K562 (cell line): ENCODE measurements at regions not wholly inside any gene's neighbourhood (a gene's known extent, or its start where the extent isn't known, plus 50 kb on each side); places are given as distances from the start of the nearest gene placed in this dataset.

Experiments used
- ATAC-seq: fragments of 200-7000 bp; cut with Tn5 transposase; 3 replicates; pipeline ENCODE4 v1.9.1; 2020; ENCODE audit warnings: moderate library complexity
- BruUV-seq: library from RNA; stranded (reverse); fragments of 400-500 nt; replicated peaks from 2 replicates; lab custom pipeline; 2021; lab: Mats Ljungman, UMichigan
- CTCF ChIA-PET: fragments of 300-600 bp; formaldehyde crosslinking; extraction: SDS; loops from one replicate; lab custom pipeline; 2021; ENCODE audit warnings: low intra/inter-chr PET ratio; lab: Yijun Ruan, JAX
- POLR2A ChIA-PET: fragments of 300-600, 350-650 bp; sonication (Branson Sonifier 250); formaldehyde crosslinking; extraction: SDS; loops from one replicate; lab custom pipeline; 2021; ENCODE audit warnings: antibody characterized with exemption, inconsistent platforms; lab: Yijun Ruan, JAX
- DNase-seq, 4 experiments: peaks; one replicate each; pipeline versions ENCODE4 v3.0.0 to v3.0.0-alpha.2; 2011 to 2018; ENCODE audit warnings: low spot score in 3 of 4, mixed read lengths in 3 of 4; ENCODE audit errors: extremely low read depth in 1 of 4
- FAIRE-seq: peaks from 2 replicates; lab custom pipeline; 2011; peaks lifted over from hg19 to GRCh38; lab: Jason Lieb, UNC
- H2AFZ ChIP-seq: 2 replicates; pipeline ENCODE4 v1.6.0; 2011; ENCODE audit warnings: low read depth, low read length, control low read depth, inconsistent platforms
- H3K27ac ChIP-seq: fragments of 200-600 bp; 3 replicates; pipeline ENCODE4 v1.8.0; 2011; ENCODE audit warnings: low read depth, mild to moderate bottlenecking, control low read depth, inconsistent platforms, low read length, moderate library complexity, mixed read lengths; ENCODE audit errors: extremely low read depth
- H3K27me3 ChIP-seq, 2 experiments: fragments of 300-600 bp in 1 of 2; 2 replicates in 1 of 2; 3 replicates in 1 of 2; pipeline versions ENCODE4 v1.6.0 to v1.8.0; 2011; ENCODE audit warnings: inconsistent platforms in 2 of 2, low read length in 2 of 2, mild to moderate bottlenecking in 1 of 2, mixed read lengths in 1 of 2, moderate library complexity in 1 of 2; ENCODE audit not compliant: control insufficient read depth in 2 of 2, insufficient read depth in 2 of 2
- H3K36me3 ChIP-seq: fragments of 300-600 bp; 3 replicates; pipeline ENCODE4 v1.8.0; 2011; ENCODE audit warnings: mild to moderate bottlenecking, low read length, inconsistent platforms; ENCODE audit not compliant: control insufficient read depth, insufficient read depth
- H3K4me1 ChIP-seq, 2 experiments: fragments of 200-600 bp in 1 of 2; replicated peaks in 1 of 2; 2 replicates in 1 of 2; 3 replicates in 1 of 2; pipeline versions ENCODE4 v1.5.1 to v1.8.0; 2011; ENCODE audit warnings: inconsistent platforms in 2 of 2, low read length in 2 of 2, mild to moderate bottlenecking in 1 of 2, mixed read lengths in 1 of 2, moderate library complexity in 1 of 2; ENCODE audit not compliant: control insufficient read depth in 2 of 2, insufficient read depth in 2 of 2
- H3K4me2 ChIP-seq: 2 replicates; pipeline ENCODE4 v1.6.1; 2011; ENCODE audit warnings: low read length, control low read depth, inconsistent platforms, mixed read lengths; ENCODE audit not compliant: insufficient read depth
- H3K4me3 ChIP-seq: fragments of 200-600 bp; sonication (generic), shearing (Covaris generic); 2 replicates; pipeline ENCODE4 v1.5.1; 2016; ENCODE audit warnings: control low read depth, inconsistent platforms
- H3K79me2 ChIP-seq: fragments of 200-600 bp; 3 replicates; pipeline ENCODE4 v1.8.0; 2011; ENCODE audit warnings: low read length, inconsistent platforms; ENCODE audit not compliant: control insufficient read depth, insufficient read depth
- H3K9ac ChIP-seq, 2 experiments: 2 replicates each; pipeline versions ENCODE4 v1.6.0 to v1.6.1; 2011; ENCODE audit warnings: low read depth in 2 of 2, low read length in 2 of 2, control low read depth in 1 of 2, inconsistent platforms in 1 of 2, mild to moderate bottlenecking in 1 of 2, mixed read lengths in 1 of 2; ENCODE audit not compliant: insufficient read depth in 1 of 2
- H3K9me1 ChIP-seq: one replicate; pipeline ENCODE4 v1.6.0; 2011; ENCODE audit warnings: inconsistent platforms, mild to moderate bottlenecking, low read length, moderate library complexity; ENCODE audit not compliant: control insufficient read depth, insufficient read depth
- H3K9me3 ChIP-seq: replicated peaks from 2 replicates; pipeline ENCODE4 v1.5.1; 2011; ENCODE audit warnings: low read depth, low read length, inconsistent platforms; ENCODE audit not compliant: control insufficient read depth, insufficient read depth
- H4K20me1 ChIP-seq: replicated peaks from 2 replicates; pipeline ENCODE4 v1.6.1; 2011; ENCODE audit warnings: low read length, inconsistent platforms, mixed read lengths; ENCODE audit not compliant: control insufficient read depth, insufficient read depth
- FOXM1 ChIP-seq, 2 experiments: fragments of 450-650 bp in 1 of 2; sonication (generic) in 1 of 2; formaldehyde crosslinking in 1 of 2; IDR thresholded peaks; 2 replicates each; pipeline versions ENCODE4 v1.6.1 to v1.9.0; 2017 to 2022; ENCODE audit warnings: low read depth in 2 of 2, mild to moderate bottlenecking in 2 of 2, missing genetic modification reagents in 1 of 2, moderate library complexity in 1 of 2
- HMGN3 ChIP-seq: IDR thresholded peaks from 2 replicates; pipeline ENCODE4 v1.6.1; 2011; ENCODE audit warnings: borderline replicate concordance, low read depth, mild to moderate bottlenecking, mixed read lengths, low read length; ENCODE audit not compliant: insufficient read length; ENCODE audit errors: extremely low read depth
- NRF1 ChIP-seq, 2 experiments: fragments of 450-650 bp; IDR thresholded peaks in 1 of 2; conservative IDR thresholded peaks in 1 of 2; 2 replicates each; pipeline ENCODE4 v1.6.1; 2014; ENCODE audit warnings: mild to moderate bottlenecking in 2 of 2
- WGBS: fragments of 100-300 bp; shearing (Covaris generic); methylation state at CpG from one replicate; pipeline ENCODE4 v1.1.6; 2016; ENCODE audit warnings: low coverage, mixed read lengths; ENCODE audit not compliant: insufficient coverage; ENCODE audit errors: missing lambda C conversion rate; 5-methylcytosine and 5-hydroxymethylcytosine counted together
- in situ Hi-C: fragments of 300-500 bp; cut with MboI; formaldehyde crosslinking; loops from 4 replicates; pipeline ENCODE4 v1.15.0; 2018; ENCODE audit warnings: inconsistent platforms, mixed read lengths
- intact Hi-C: fragments of 100-400 bp; cut with micrococcal nuclease; formaldehyde crosslinking; loops from 2 replicates; pipeline ENCODE4 v1.14.2; 2022
- TF ChIP-seq, protein P1 (sequence below): fragments of 450-650 bp; IDR thresholded peaks from 2 replicates; pipeline ENCODE4 v1.6.1; 2016; ENCODE audit warnings: missing biosample characterization, missing genetic modification characterization
- TF ChIP-seq, protein P2 (sequence below): fragments of 450-650 bp; IDR thresholded peaks from 2 replicates; pipeline ENCODE4 v1.6.1; 2018; ENCODE audit warnings: mild to moderate bottlenecking, low read depth; ENCODE audit not compliant: partially characterized antibody
- TF ChIP-seq, protein P3 (sequence below): fragments of 200-800 bp; sonication (Bioruptor generic); IDR thresholded peaks from 2 replicates; pipeline ENCODE4 v1.6.1; 2017; ENCODE audit warnings: missing genetic modification characterization, missing compliant biosample characterization
- TF ChIP-seq, protein P4 (sequence below), 2 experiments: fragments of 450-650 bp; IDR thresholded peaks; 2 replicates each; pipeline ENCODE4 v1.6.1; 2016; ENCODE audit warnings: mild to moderate bottlenecking in 2 of 2, borderline replicate concordance in 1 of 2, low read depth in 1 of 2, moderate library complexity in 1 of 2

DNA sequence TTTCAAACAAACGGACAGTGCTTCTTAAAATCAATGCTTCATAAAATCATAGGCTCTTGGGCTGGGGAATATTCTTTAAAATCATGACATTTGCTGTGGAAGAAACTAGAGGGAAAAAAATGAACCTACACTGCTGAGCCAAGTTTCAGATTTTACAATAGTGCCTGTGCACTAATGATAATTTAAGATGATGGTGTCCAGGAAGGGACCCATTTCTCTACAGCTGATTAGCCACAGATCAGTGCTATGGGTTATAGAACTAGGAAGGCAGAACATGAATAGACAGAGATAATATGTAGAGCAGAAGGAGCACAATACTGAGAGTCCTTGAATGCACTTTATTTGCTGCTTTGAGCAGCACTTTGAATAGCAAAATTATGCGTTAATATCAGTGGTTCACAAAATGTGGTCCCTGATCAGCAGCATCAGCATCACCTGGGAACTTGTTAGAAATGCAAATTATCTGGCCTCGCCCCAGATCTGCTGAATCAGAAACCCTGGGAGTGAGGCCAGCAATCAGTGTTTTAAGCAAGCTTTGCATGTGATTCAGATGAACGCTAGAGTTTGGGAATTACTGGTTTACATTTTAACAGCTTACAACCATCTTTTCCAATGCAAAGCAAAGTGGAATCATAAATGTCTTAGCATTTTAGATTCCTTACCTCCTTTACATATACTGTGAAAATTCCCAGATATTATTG lies 135.8 kb upstream of the ANKRD28 start:
- H3K4me1 ChIP-seq, result no peaks in the 10 kb centered on the region
- H2AFZ ChIP-seq, result no peak overlapping the region
- H3K27ac ChIP-seq, result no peak overlapping the region
- H3K9me3 ChIP-seq, result no peaks in the 10 kb centered on the region
- H3K9ac ChIP-seq, result no peak overlapping the region
- H3K27me3 ChIP-seq, result peaks cover 12 to 24% of the 10 kb centered on the region in 2 experiments; a peak in 4 of 5 replicates
- no peaks in the 10 kb centered on the region for H3K79me2 ChIP-seq
- intact Hi-C loops (no loop called here), in situ Hi-C loops (no loop called here)
- no peak for ATAC-seq
- H3K9me1 ChIP-seq, result no peaks in the 10 kb centered on the region
- DNase-seq, result no peak
- no peak for FAIRE-seq
- CTCF ChIA-PET, result no interaction called here
- H3K4me3 ChIP-seq, result no peak overlapping the region
- WGBS, result 2% methylated on average over 4 of the region's 4 CpGs
- no peak overlapping the region for H3K4me2 ChIP-seq
- no peaks in the 10 kb centered on the region for H3K36me3 ChIP-seq
- no TSS peak for BruUV-seq
- POLR2A ChIA-PET, result no interaction called here
- H4K20me1 ChIP-seq, result no peaks in the 10 kb centered on the region
- TF ChIP-seq NRF1 (conservative IDR thresholded peaks at IDR 0.05 in 1 of 2, IDR thresholded peaks at IDR 0.05 in 1 of 2), result no peak
- TF ChIP-seq, protein P1, sequence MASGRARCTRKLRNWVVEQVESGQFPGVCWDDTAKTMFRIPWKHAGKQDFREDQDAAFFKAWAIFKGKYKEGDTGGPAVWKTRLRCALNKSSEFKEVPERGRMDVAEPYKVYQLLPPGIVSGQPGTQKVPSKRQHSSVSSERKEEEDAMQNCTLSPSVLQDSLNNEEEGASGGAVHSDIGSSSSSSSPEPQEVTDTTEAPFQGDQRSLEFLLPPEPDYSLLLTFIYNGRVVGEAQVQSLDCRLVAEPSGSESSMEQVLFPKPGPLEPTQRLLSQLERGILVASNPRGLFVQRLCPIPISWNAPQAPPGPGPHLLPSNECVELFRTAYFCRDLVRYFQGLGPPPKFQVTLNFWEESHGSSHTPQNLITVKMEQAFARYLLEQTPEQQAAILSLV (tag), result no peak
- TF ChIP-seq HMGN3, result no peak
- TF ChIP-seq, protein P2, sequence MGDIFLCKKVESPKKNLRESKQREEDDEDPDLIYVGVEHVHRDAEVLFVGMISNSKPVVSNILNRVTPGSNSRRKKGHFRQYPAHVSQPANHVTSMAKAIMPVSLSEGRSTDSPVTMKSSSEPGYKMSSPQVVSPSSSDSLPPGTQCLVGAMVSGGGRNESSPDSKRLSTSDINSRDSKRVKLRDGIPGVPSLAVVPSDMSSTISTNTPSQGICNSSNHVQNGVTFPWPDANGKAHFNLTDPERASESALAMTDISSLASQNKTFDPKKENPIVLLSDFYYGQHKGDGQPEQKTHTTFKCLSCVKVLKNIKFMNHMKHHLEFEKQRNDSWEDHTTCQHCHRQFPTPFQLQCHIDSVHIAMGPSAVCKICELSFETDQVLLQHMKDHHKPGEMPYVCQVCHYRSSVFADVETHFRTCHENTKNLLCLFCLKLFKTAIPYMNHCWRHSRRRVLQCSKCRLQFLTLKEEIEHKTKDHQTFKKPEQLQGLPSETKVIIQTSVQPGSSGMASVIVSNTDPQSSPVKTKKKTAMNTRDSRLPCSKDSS, result no peak
- TF ChIP-seq, protein P3, sequence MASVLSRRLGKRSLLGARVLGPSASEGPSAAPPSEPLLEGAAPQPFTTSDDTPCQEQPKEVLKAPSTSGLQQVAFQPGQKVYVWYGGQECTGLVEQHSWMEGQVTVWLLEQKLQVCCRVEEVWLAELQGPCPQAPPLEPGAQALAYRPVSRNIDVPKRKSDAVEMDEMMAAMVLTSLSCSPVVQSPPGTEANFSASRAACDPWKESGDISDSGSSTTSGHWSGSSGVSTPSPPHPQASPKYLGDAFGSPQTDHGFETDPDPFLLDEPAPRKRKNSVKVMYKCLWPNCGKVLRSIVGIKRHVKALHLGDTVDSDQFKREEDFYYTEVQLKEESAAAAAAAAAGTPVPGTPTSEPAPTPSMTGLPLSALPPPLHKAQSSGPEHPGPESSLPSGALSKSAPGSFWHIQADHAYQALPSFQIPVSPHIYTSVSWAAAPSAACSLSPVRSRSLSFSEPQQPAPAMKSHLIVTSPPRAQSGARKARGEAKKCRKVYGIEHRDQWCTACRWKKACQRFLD (CRISPR knock-in tag), result no peak
- TF ChIP-seq FOXM1 (IDR thresholded peaks at IDR 0.05; ENCODE audit: low read depth), result no peak
- no peak for TF ChIP-seq FOXM1 (CRISPR knock-in tag; IDR thresholded peaks at IDR 0.05; ENCODE audit: low read depth)
- TF ChIP-seq, protein P4, sequence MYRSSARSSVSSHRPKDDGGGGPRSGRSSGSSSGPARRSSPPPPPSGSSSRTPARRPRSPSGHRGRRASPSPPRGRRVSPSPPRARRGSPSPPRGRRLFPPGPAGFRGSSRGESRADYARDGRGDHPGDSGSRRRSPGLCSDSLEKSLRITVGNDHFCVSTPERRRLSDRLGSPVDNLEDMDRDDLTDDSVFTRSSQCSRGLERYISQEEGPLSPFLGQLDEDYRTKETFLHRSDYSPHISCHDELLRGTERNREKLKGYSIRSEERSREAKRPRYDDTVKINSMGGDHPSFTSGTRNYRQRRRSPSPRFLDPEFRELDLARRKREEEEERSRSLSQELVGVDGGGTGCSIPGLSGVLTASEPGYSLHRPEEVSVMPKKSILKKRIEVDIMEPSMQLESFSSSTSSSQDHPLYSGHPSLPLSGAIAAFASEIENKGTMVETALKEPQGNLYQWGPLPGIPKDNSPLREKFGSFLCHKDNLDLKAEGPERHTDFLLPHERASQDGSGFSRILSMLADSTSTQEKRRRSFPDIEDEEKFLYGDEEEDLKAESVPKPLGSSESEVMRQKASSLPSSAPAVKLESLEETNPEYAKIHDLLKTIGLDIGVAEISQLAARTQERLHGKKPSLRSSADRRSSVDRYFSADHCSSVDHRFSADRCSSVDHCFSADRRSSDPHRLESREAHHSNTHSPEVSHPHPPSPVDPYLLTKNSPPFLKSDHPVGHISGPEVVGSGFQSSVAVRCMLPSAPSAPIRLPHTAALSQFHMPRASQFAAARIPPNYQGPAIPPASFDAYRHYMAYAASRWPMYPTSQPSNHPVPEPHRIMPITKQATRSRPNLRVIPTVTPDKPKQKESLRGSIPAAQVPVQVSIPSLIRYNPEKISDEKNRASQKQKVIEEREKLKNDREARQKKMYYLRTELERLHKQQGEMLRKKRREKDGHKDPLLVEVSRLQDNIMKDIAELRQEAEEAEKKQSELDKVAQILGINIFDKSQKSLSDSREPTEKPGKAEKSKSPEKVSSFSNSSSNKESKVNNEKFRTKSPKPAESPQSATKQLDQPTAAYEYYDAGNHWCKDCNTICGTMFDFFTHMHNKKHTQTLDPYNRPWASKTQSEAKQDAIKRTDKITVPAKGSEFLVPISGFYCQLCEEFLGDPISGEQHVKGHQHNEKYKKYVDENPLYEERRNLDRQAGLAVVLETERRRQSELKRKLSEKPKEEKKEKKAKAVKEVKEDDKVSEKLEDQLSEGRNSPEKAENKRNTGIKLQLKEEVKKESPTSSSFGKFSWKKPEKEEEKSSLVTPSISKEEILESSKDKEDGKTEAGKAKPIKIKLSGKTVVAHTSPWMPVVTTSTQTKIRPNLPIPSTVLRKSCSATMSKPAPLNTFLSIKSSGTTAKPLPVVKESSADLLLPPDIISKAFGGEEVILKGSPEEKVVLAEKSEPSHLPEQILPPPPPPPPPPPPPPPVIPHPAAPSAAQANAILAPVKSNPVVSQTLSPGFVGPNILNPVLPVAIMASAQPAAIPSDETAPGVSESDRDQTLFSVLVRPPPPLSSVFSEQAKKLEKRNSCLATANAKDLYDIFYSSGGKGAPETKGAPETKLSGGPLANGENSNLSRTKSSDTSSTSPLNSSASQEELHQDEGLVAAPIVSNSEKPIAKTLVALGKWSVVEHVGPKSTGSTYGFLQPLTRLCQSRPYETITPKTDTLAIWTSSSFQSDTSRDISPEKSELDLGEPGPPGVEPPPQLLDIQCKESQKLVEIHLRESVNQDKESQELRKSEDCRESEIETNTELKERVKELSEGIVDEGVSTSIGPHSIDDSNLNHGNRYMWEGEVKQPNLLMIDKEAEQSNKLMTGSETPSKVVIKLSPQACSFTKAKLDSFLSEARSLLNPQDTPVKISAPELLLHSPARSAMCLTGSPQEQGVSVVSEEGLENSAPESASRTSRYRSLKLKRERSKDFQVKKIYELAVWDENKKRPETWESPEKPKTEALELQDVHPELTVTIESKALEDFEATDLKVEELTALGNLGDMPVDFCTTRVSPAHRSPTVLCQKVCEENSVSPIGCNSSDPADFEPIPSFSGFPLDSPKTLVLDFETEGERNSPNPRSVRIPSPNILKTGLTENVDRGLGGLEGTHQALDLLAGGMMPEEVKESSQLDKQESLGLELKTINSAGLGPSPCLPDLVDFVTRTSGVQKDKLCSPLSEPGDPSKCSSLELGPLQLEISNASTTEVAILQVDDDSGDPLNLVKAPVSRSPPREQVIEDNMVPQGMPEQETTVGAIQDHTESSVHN (IDR thresholded peaks at IDR 0.05; ENCODE audit: borderline replicate concordance in 1 of 2, low read depth in 1 of 2), result no peak
